Heart left ventricle (tissue), 13 donors: ENCODE measurements at regions not wholly inside any gene's neighbourhood (a gene's known extent, or its start where the extent isn't known, plus 50 kb on each side); places are given as distances from the start of the nearest gene placed in this dataset.

ENCODE experiments used
- CTCF ChIP-seq, 12 donors: fragments of 200-600 bp; sonication (generic) in 4 of 12; IDR thresholded peaks; one replicate each; pipeline versions ENCODE4 v1.5.0 to v1.8.0; 2018 to 2022; ENCODE audit warnings: antibody characterized with exemption in 12 of 12, mild to moderate bottlenecking in 5 of 12
- POLR2A ChIP-seq, 2 donors: fragments of 450-650 bp; IDR thresholded peaks; one replicate each; pipeline ENCODE4 v1.6.1; 2017; ENCODE audit warnings: antibody characterized with exemption in 2 of 2, mild to moderate bottlenecking in 2 of 2, moderate library complexity in 2 of 2
- donor health status: ischemic (EF 13 %, LVEDD 7.1; RV severe dilation, severe dysfunction).
- donor health status: DM: no; HTN: yes; CAD: no.
- donor health status: DM: no; HTN: no; CAD: no.
- donor health status: ischemic (EF 25% LVEDD 6.9; RV normal size, moderate dysfunction).
- donor health status: ischemic (EF 25% LVEDD 5.7; RV mildly dilated, moderate dysfunction).
- donor health status: ischemic (EF 35%, LVEDD 5.7; RV mildly dilated, moderate dysfunction).
- donor health status: nonischemic (EF 11% LVEDD 7.7; RV severe dilation, severe dysfunction).
- donor health status: DM: yes; HTN: yes; CAD: no.
- donor health status: PGD.
- donor health status: ischemic (EF 29% LVEDD 5.4; RV normal size, mild dysfunction).
- donor health status: nonischemic (EF 23%, LVEDD 6.1; RV moderate dilation, normal function).

GRCh38 chr2:91748902-91749301 is 3057.4 kb downstream of the RPIA start:
- no peak for TF ChIP-seq POLR2A (IDR thresholded peaks at IDR 0.05)
- no peak for TF ChIP-seq CTCF (IDR thresholded peaks at IDR 0.05)
